HCT116 (cell line): ENCODE measurements at regions not wholly inside any gene's neighbourhood (a gene's known extent, or its start where the extent isn't known, plus 50 kb on each side); places are given as distances from the start of the nearest gene placed in this dataset.

ENCODE experiments used
- ATAC-seq: fragments of 200-7000 bp; cut with Tn5 transposase; 2 replicates; pipeline ENCODE4 v1.9.1; 2020; ENCODE audit warnings: mild to moderate bottlenecking, moderate library complexity
- BruUV-seq: library from RNA; stranded (reverse); fragments of 400-500 nt; replicated peaks from 2 replicates; lab custom pipeline; 2021; lab: Mats Ljungman, UMichigan
- CTCF ChIA-PET: fragments of 300-600 bp; sonication (Branson Sonifier 250); formaldehyde crosslinking; loops from one replicate; lab custom pipeline; 2021; ENCODE audit warnings: antibody characterized with exemption; lab: Charles Lee
- POLR2A ChIA-PET: fragments of 300-600, 350-600 bp; sonication (Branson Sonifier 250); formaldehyde crosslinking; loops from one replicate; lab custom pipeline; 2021; ENCODE audit warnings: antibody characterized with exemption; lab: Charles Lee
- RAD21 ChIA-PET, 2 experiments: fragments of 300-600 bp; sonication (Branson Sonifier 250); formaldehyde crosslinking; loops; one replicate each; lab custom pipeline; 2023; ENCODE audit warnings: low total read pairs in 2 of 2; ENCODE audit not compliant: uncharacterized antibody in 2 of 2, unreplicated experiment in 2 of 2, low non-redundant PET in 1 of 2; lab: Charles Lee
- DNase-seq: peaks from one replicate; pipeline ENCODE4 v3.0.0-alpha.2; 2010; ENCODE audit warnings: low read depth, low spot score
- H2AFZ ChIP-seq: fragments of 200-600 bp; shearing (Covaris generic), sonication (generic); 2 replicates; pipeline ENCODE4 v1.6.1; 2017; ENCODE audit warnings: low read depth, mixed run types, mixed read lengths, antibody characterized with exemption, low read length; ENCODE audit not compliant: poor library complexity, severe bottlenecking
- H3K27ac ChIP-seq: 2 replicates; pipeline ENCODE4 v1.5.1; 2012; ENCODE audit warnings: low read depth, low read length
- H3K27me3 ChIP-seq: fragments of 200-600 bp; sonication (generic); 2 replicates; pipeline ENCODE4 v1.6.1; 2016; ENCODE audit warnings: mixed run types, low read length, mixed read lengths; ENCODE audit not compliant: insufficient read depth
- H3K36me3 ChIP-seq, 2 experiments: fragments of 200-500 bp in 1 of 2; fragments of 200-600 bp in 1 of 2; sonication (Bioruptor generic) in 1 of 2; sonication (generic) in 1 of 2; 2 replicates each; pipeline versions ENCODE4 v1.5.1 to v1.6.1; 2014 to 2016; ENCODE audit warnings: low read length in 2 of 2, inconsistent platforms in 1 of 2, mixed read lengths in 1 of 2, mixed run types in 1 of 2; ENCODE audit not compliant: insufficient read depth in 2 of 2, control insufficient read depth in 1 of 2
- H3K4me1 ChIP-seq, 2 experiments: fragments of 200-600 bp in 1 of 2; sonication (generic) in 1 of 2; 2 replicates each; pipeline versions ENCODE4 v1.5.1 to v1.6.1; 2012 to 2017; ENCODE audit warnings: low read length in 2 of 2, inconsistent platforms in 1 of 2, mild to moderate bottlenecking in 1 of 2, mixed read lengths in 1 of 2, mixed run types in 1 of 2, moderate library complexity in 1 of 2; ENCODE audit not compliant: insufficient read depth in 2 of 2, control insufficient read depth in 1 of 2
- H3K4me2 ChIP-seq: fragments of 200-600 bp; sonication (generic); 2 replicates; pipeline ENCODE4 v1.6.1; 2017; ENCODE audit warnings: mixed run types, low read length, mixed read lengths
- H3K4me3 ChIP-seq, 2 experiments: fragments of 200-600 bp in 1 of 2; sonication (generic) in 1 of 2; replicated peaks in 1 of 2; 2 replicates each; pipeline ENCODE4 v1.5.1; 2011 to 2016; ENCODE audit warnings: low read length in 2 of 2, control low read depth in 1 of 2, low read depth in 1 of 2, mild to moderate bottlenecking in 1 of 2, mixed read lengths in 1 of 2, mixed run types in 1 of 2
- H3K79me2 ChIP-seq: fragments of 200-600 bp; sonication (generic); 2 replicates; pipeline ENCODE4 v1.6.1; 2017; ENCODE audit warnings: mild to moderate bottlenecking, mixed run types, low read length, moderate library complexity, mixed read lengths; ENCODE audit not compliant: insufficient read depth
- H3K9ac ChIP-seq: fragments of 200-600 bp; sonication (generic); 2 replicates; pipeline ENCODE4 v1.6.1; 2016; ENCODE audit warnings: low read length, mixed read lengths
- H3K9me2 ChIP-seq: fragments of 200-600 bp; sonication (generic), shearing (Covaris generic); 2 replicates; pipeline ENCODE4 v1.6.1; 2017; ENCODE audit warnings: mixed run types, mild to moderate bottlenecking, moderate library complexity; ENCODE audit not compliant: insufficient read depth
- H3K9me3 ChIP-seq, 2 experiments: fragments of 200-500 bp in 1 of 2; fragments of 200-600 bp in 1 of 2; sonication (Bioruptor generic) in 1 of 2; sonication (generic) in 1 of 2; 2 replicates each; pipeline ENCODE4 v1.6.1; 2014 to 2017; ENCODE audit warnings: low read length in 2 of 2, mixed read lengths in 2 of 2, inconsistent platforms in 1 of 2, low read depth in 1 of 2, mild to moderate bottlenecking in 1 of 2, mixed run types in 1 of 2, moderate library complexity in 1 of 2; ENCODE audit not compliant: control insufficient read depth in 1 of 2, insufficient read depth in 1 of 2
- H4K20me1 ChIP-seq: fragments of 200-600 bp; sonication (generic), shearing (Covaris generic); 2 replicates; pipeline ENCODE4 v1.6.1; 2017; ENCODE audit warnings: mixed run types, mild to moderate bottlenecking, moderate library complexity; ENCODE audit not compliant: insufficient read depth
- CBX3 ChIP-seq: IDR thresholded peaks from 2 replicates; pipeline ENCODE4 v1.6.1; 2012; ENCODE audit warnings: low read depth
- CEBPB ChIP-seq: IDR thresholded peaks from 2 replicates; pipeline ENCODE4 v1.6.1; 2012; ENCODE audit warnings: low read depth
- CTCF ChIP-seq, 3 experiments: fragments of 200-600 bp in 1 of 3; sonication (generic) in 1 of 3; IDR thresholded peaks in 2 of 3; conservative IDR thresholded peaks in 1 of 3; 2 replicates each; pipeline ENCODE4 v1.5.1; 2012 to 2017; ENCODE audit warnings: low read depth in 2 of 3, low read length in 2 of 3, antibody characterized with exemption in 1 of 3, borderline replicate concordance in 1 of 3, control low read depth in 1 of 3, mild to moderate bottlenecking in 1 of 3, mixed read lengths in 1 of 3, mixed run types in 1 of 3, moderate library complexity in 1 of 3; ENCODE audit not compliant: insufficient read depth in 1 of 3
- EZH2phosphoT487 ChIP-seq: fragments of 200-600 bp; IDR thresholded peaks from 2 replicates; pipeline ENCODE4 v1.6.1; 2018; ENCODE audit warnings: antibody characterized with exemption, borderline replicate concordance
- FOSL1 ChIP-seq: IDR thresholded peaks from 2 replicates; pipeline ENCODE4 v1.6.1; 2012; ENCODE audit warnings: low read depth
- JUND ChIP-seq: IDR thresholded peaks from 2 replicates; pipeline ENCODE4 v1.6.1; 2012
- MAX ChIP-seq: IDR thresholded peaks from 2 replicates; pipeline ENCODE4 v1.6.1; 2012
- POLR2A ChIP-seq: IDR thresholded peaks from 2 replicates; pipeline ENCODE4 v1.7.0; 2011; ENCODE audit warnings: borderline replicate concordance; ENCODE audit not compliant: insufficient read depth, insufficient read length; ENCODE audit errors: extremely low read depth
- POLR2AphosphoS5 ChIP-seq: IDR thresholded peaks from 2 replicates; pipeline ENCODE4 v1.6.1; 2011; ENCODE audit warnings: mild to moderate bottlenecking, low read depth, low read length, moderate library complexity
- RAD21 ChIP-seq: IDR thresholded peaks from 2 replicates; pipeline ENCODE4 v1.6.1; 2012; ENCODE audit warnings: low read depth, mild to moderate bottlenecking
- SIN3A ChIP-seq: IDR thresholded peaks from 2 replicates; pipeline ENCODE4 v1.6.1; 2012; ENCODE audit warnings: low read depth
- SP1 ChIP-seq: IDR thresholded peaks from 2 replicates; pipeline ENCODE4 v1.6.1; 2012; ENCODE audit warnings: low read depth
- SRF ChIP-seq: IDR thresholded peaks from 2 replicates; pipeline ENCODE4 v1.6.1; 2012; ENCODE audit warnings: low read depth
- TCF7L2 ChIP-seq: IDR thresholded peaks from 2 replicates; pipeline ENCODE4 v1.7.0; 2011; ENCODE audit warnings: borderline replicate concordance, inconsistent platforms; ENCODE audit not compliant: insufficient read depth, insufficient read length; ENCODE audit errors: extremely low read depth
- YY1 ChIP-seq: IDR thresholded peaks from 2 replicates; pipeline ENCODE4 v1.6.1; 2011; ENCODE audit warnings: low read length, low read depth, moderate library complexity, mild to moderate bottlenecking; ENCODE audit not compliant: insufficient replicate concordance; ENCODE audit errors: extremely low read depth
- ZBTB33 ChIP-seq: IDR thresholded peaks from 2 replicates; pipeline ENCODE4 v1.6.1; 2011; ENCODE audit warnings: mild to moderate bottlenecking, low read length, moderate library complexity; ENCODE audit not compliant: insufficient replicate concordance; ENCODE audit errors: extremely low read depth
- ZFX ChIP-seq: fragments of 450-650 bp; IDR thresholded peaks from 2 replicates; pipeline ENCODE4 v1.6.1; 2017
- ZNF274 ChIP-seq: fragments of 200-500 bp; sonication (Bioruptor generic); IDR thresholded peaks from 2 replicates; pipeline ENCODE4 v1.6.1; 2014; ENCODE audit warnings: mild to moderate bottlenecking, low read depth, low read length, inconsistent platforms
- intact Hi-C: fragments of 100-400 bp; cut with micrococcal nuclease; formaldehyde crosslinking; loops from 2 replicates; pipeline ENCODE4 v1.10.0; 2022

GRCh38 chr14:53519137-53519536 lies 366.0 kb upstream of the DDHD1 start:
- no peak overlapping the region for H3K9ac ChIP-seq
- H3K27ac ChIP-seq = no peak overlapping the region
- H3K9me2 ChIP-seq = no peaks in the 10 kb centered on the region
- H3K36me3 ChIP-seq = no peaks in the 10 kb centered on the region
- ATAC-seq = no peak
- H2AFZ ChIP-seq = no peak overlapping the region
- H3K4me2 ChIP-seq = no peak overlapping the region
- intact Hi-C loops = no loop called here
- BruUV-seq = no TSS peak
- H3K4me1 ChIP-seq = peaks cover 0 to 10% of the 10 kb centered on the region in 2 experiments; a peak in 1 of 4 replicates
- CTCF ChIA-PET = no interaction called here
- H3K79me2 ChIP-seq = no peaks in the 10 kb centered on the region
- RAD21 ChIA-PET = no interaction called here
- TF ChIP-seq SIN3A (no peak), POLR2A (no peak), RAD21 (no peak), SRF (no peak), YY1 (no peak), FOSL1 (no peak), ZNF274 (no peak), MAX (no peak), ZBTB33 (no peak), EZH2phosphoT487 (no peak), CEBPB (no peak), SP1 (no peak), CTCF (IDR thresholded peaks at IDR 0.05 in 2 of 3, conservative IDR thresholded peaks at IDR 0.05 in 1 of 3; ENCODE audit: borderline replicate concordance in 1 of 3, insufficient read depth in 1 of 3, low read depth in 2 of 3, low read length in 2 of 3) (no peak), CBX3 (no peak), TCF7L2 (no peak), ZFX (no peak), POLR2AphosphoS5 (no peak), JUND (no peak)
- DNase-seq = no peak
- no peak overlapping the region for H3K4me3 ChIP-seq
- no peaks in the 10 kb centered on the region for H4K20me1 ChIP-seq
- H3K9me3 ChIP-seq = peaks cover 0 to 4% of the 10 kb centered on the region in 2 experiments; a peak in 1 of 4 replicates
- POLR2A ChIA-PET = no interaction called here
- H3K27me3 ChIP-seq = no peaks in the 10 kb centered on the region
